ENCODE measurements at regions not wholly inside any gene's neighbourhood (a gene's known extent, or its start where the extent isn't known, plus 50 kb on each side); places are given as distances from the start of the nearest gene placed in this dataset.

GRCh38 chr1:78281580-78281979 lies 209.2 kb upstream of the PTGFR start:
- TF ChIP-seq CTCF (IDR thresholded peaks at IDR 0.05) (no peak), POLR2A (IDR thresholded peaks at IDR 0.05) (no peak)
- no peak for DNase-seq
- no peak overlapping the region for H3K27ac ChIP-seq
- no peak overlapping the region for H3K4me3 ChIP-seq
- intact Hi-C loops (cut with DNase I): no loop called here
- H3K9me3 ChIP-seq: no peaks in the 10 kb centered on the region
- H3K27me3 ChIP-seq: no peaks in the 10 kb centered on the region
- 58 to 68% methylated on average over 1 of the region's 1 CpG for WGBS, 2 donors
- H3K4me1 ChIP-seq: no peaks in the 10 kb centered on the region
- H3K36me3 ChIP-seq: no peaks in the 10 kb centered on the region

GRCh38 chr1:78283691-78284090 lies 207.1 kb upstream of the PTGFR start:
- Histone ChIP-seq H3K9me3 (no peaks in the 10 kb centered on the region), H3K4me3 (no peak overlapping the region), H3K4me1 (no peaks in the 10 kb centered on the region), H3K27me3 (no peaks in the 10 kb centered on the region), H3K36me3 (no peaks in the 10 kb centered on the region), H3K27ac (no peak overlapping the region)
- DNase-seq: no peak
- intact Hi-C loops (cut with DNase I): no loop called here
- TF ChIP-seq CTCF (IDR thresholded peaks at IDR 0.05) (no peak), POLR2A (IDR thresholded peaks at IDR 0.05) (no peak)
- WGBS, 2 donors: 21 to 30% methylated on average over 2 of the region's 2 CpGs

GRCh38 chr1:78284354-78284753 lies 206.4 kb upstream of the PTGFR start:
- H3K4me1 ChIP-seq: no peaks in the 10 kb centered on the region
- intact Hi-C loops (cut with DNase I): no loop called here
- no peaks in the 10 kb centered on the region for H3K9me3 ChIP-seq
- no peak for DNase-seq
- H3K27me3 ChIP-seq: no peaks in the 10 kb centered on the region
- WGBS, 2 donors: 63 to 69% methylated on average over 1 of the region's 1 CpG
- no peak overlapping the region for H3K27ac ChIP-seq
- H3K36me3 ChIP-seq: no peaks in the 10 kb centered on the region
- no peak overlapping the region for H3K4me3 ChIP-seq
- TF ChIP-seq POLR2A (IDR thresholded peaks at IDR 0.05) (no peak), CTCF (IDR thresholded peaks at IDR 0.05) (no peak)

- intact Hi-C loops (cut with DNase I): no loop called here
- H3K4me1 ChIP-seq: no peaks in the 10 kb centered on the region
- WGBS, 2 donors: 58 to 85% methylated on average over 2 to 3 of the region's 3 CpGs
- H3K36me3 ChIP-seq: no peaks in the 10 kb centered on the region
- TF ChIP-seq POLR2A (IDR thresholded peaks at IDR 0.05) (no peak), CTCF (IDR thresholded peaks at IDR 0.05) (no peak)
- H3K27me3 ChIP-seq: no peaks in the 10 kb centered on the region
- DNase-seq: no peak
- no peaks in the 10 kb centered on the region for H3K9me3 ChIP-seq
- H3K27ac ChIP-seq: no peak overlapping the region
- no peak overlapping the region for H3K4me3 ChIP-seq
These were observed 204.1 kb upstream of the PTGFR start for GRCh38 chr1:78286686-78287085.

- H3K27ac ChIP-seq: no peak overlapping the region
- DNase-seq: no peak
These were observed 201.2 kb upstream of the PTGFR start for GRCh38 chr1:78289603-78290002.

More at GRCh38 chr1:78289603-78290002, 201.2 kb upstream of the PTGFR start:
- Histone ChIP-seq H3K36me3 (no peaks in the 10 kb centered on the region), H3K27me3 (no peaks in the 10 kb centered on the region), H3K4me3 (no peak overlapping the region), H3K4me1 (no peaks in the 10 kb centered on the region), H3K9me3 (no peaks in the 10 kb centered on the region)
- intact Hi-C loops (cut with DNase I): no loop called here
- TF ChIP-seq POLR2A (IDR thresholded peaks at IDR 0.05) (no peak), CTCF (IDR thresholded peaks at IDR 0.05) (no peak)
- WGBS, 2 donors: 58 to 67% methylated on average over 1 of the region's 1 CpG

Data from esophagus squamous epithelium (tissue), 5 donors.